ENCODE measurements at regions not wholly inside any gene's neighbourhood (a gene's known extent, or its start where the extent isn't known, plus 50 kb on each side); places are given as distances from the start of the nearest gene placed in this dataset.

- DNase-seq, result no peak
- Mint-ChIP-seq H3K27me3 (no peaks in the 10 kb centered on the region), H3K9me3 (peaks cover 8% of the 10 kb centered on the region), H3K27ac (no peak overlapping the region), H3K4me1 (peaks cover 50% of the 10 kb centered on the region), H3K4me3 (no peak overlapping the region), H3K36me3 (ENCODE audit: low read depth) (no peaks in the 10 kb centered on the region)
- intact Hi-C loops (cut with micrococcal nuclease), result no loop called here
Observed at GRCh38 chr1:59012378-59012777, 228.5 kb upstream of the JUN start.

GRCh38 chr1:59013276-59013927 is 229.6 kb upstream of the JUN start:
- Mint-ChIP-seq H3K27ac (peak overlapping the region; percentile 47), H3K4me1 (peaks cover 44% of the 10 kb centered on the region), H3K9me3 (peaks cover 8% of the 10 kb centered on the region), H3K4me3 (peak overlapping the region; percentile 29), H3K36me3 (ENCODE audit: low read depth) (no peaks in the 10 kb centered on the region), H3K27me3 (no peaks in the 10 kb centered on the region)
- no peak for DNase-seq
- intact Hi-C loops (cut with micrococcal nuclease), result no loop called here

DNA sequence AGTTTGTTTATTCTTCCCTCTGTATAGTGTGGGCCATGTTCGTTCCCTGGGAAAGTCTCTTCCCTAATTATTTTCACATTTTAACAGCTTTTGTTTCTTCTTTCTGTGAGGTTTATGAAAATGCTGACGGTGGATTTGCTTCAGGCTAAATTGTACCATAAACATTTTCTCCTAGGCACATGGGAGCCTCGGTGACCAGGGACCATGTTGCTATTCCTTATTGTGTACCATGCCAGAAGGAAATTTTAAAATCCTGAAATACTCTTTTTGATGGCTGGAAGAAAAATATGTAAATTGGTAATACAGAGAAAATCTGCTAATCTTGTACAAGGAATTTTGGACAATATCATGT is 230.1 kb upstream of the JUN start:
- no peak for DNase-seq
- intact Hi-C loops (cut with micrococcal nuclease), result no loop called here
- Mint-ChIP-seq H3K36me3 (ENCODE audit: low read depth) (peaks cover 2% of the 10 kb centered on the region), H3K4me1 (peaks cover 45% of the 10 kb centered on the region), H3K4me3 (no peak overlapping the region), H3K9me3 (peaks cover 8% of the 10 kb centered on the region), H3K27me3 (no peaks in the 10 kb centered on the region), H3K27ac (no peak overlapping the region)

DNA sequence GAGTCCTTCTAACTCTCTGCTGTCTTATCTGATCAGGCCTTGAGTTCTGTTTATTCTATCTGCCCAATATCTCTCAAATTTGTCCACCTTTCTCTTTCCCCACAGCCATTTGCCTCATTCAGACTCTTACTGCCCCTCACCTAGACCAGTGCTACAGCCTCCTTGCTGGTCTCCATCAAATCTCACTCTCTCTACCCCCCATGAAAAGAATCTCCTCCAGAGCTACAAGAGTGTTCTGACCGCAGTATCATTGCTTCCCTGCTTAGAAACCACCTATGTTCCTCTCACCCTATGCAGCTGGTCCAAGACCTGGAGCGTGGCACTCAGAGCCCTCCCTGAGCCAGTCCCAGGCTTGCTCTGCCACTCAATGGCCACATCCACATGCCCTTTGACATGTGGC is 231.0 kb upstream of the JUN start:
- intact Hi-C loops (cut with micrococcal nuclease), result no loop called here
- no peak for DNase-seq
- H3K4me1 Mint-ChIP-seq, result peaks cover 53% of the 10 kb centered on the region
- peaks cover 10% of the 10 kb centered on the region for H3K9me3 Mint-ChIP-seq
- peak overlapping the region; percentile 20 for H3K27ac Mint-ChIP-seq
- H3K36me3 Mint-ChIP-seq (ENCODE audit: low read depth), result peaks cover 3% of the 10 kb centered on the region
- H3K27me3 Mint-ChIP-seq, result no peaks in the 10 kb centered on the region
- no peak overlapping the region for H3K4me3 Mint-ChIP-seq

- intact Hi-C loops (cut with micrococcal nuclease), result no loop called here
- no peak overlapping the region for H3K27ac Mint-ChIP-seq
- no peak overlapping the region for H3K4me3 Mint-ChIP-seq
- DNase-seq, result no peak
- H3K27me3 Mint-ChIP-seq, result no peaks in the 10 kb centered on the region
- peaks cover 12% of the 10 kb centered on the region for H3K9me3 Mint-ChIP-seq
- H3K4me1 Mint-ChIP-seq, result peaks cover 62% of the 10 kb centered on the region
- peaks cover 5% of the 10 kb centered on the region for H3K36me3 Mint-ChIP-seq (ENCODE audit: low read depth)
Observed at GRCh38 chr1:59015708-59016107, 231.9 kb upstream of the JUN start.

GRCh38 chr1:59016390-59016789 is 232.5 kb upstream of the JUN start:
- intact Hi-C loops (cut with micrococcal nuclease), result no loop called here

GRCh38 chr1:59017501-59018231 is 233.8 kb upstream of the JUN start:
- H3K4me3 Mint-ChIP-seq, result no peak overlapping the region
- H3K27ac Mint-ChIP-seq, result no peak overlapping the region
- no peak for DNase-seq
- peaks cover 10% of the 10 kb centered on the region for H3K36me3 Mint-ChIP-seq (ENCODE audit: low read depth)
- H3K4me1 Mint-ChIP-seq, result peaks cover 59% of the 10 kb centered on the region
- intact Hi-C loops (cut with micrococcal nuclease), result no loop called here
- H3K27me3 Mint-ChIP-seq, result no peaks in the 10 kb centered on the region
- peaks cover 7% of the 10 kb centered on the region for H3K9me3 Mint-ChIP-seq

More at GRCh38 chr1:59016390-59016789, 232.5 kb upstream of the JUN start:
- Mint-ChIP-seq H3K36me3 (ENCODE audit: low read depth) (peaks cover 5% of the 10 kb centered on the region), H3K4me3 (no peak overlapping the region), H3K9me3 (peaks cover 7% of the 10 kb centered on the region), H3K4me1 (peaks cover 63% of the 10 kb centered on the region), H3K27me3 (no peaks in the 10 kb centered on the region), H3K27ac (no peak overlapping the region)
- no peak for DNase-seq

DNA sequence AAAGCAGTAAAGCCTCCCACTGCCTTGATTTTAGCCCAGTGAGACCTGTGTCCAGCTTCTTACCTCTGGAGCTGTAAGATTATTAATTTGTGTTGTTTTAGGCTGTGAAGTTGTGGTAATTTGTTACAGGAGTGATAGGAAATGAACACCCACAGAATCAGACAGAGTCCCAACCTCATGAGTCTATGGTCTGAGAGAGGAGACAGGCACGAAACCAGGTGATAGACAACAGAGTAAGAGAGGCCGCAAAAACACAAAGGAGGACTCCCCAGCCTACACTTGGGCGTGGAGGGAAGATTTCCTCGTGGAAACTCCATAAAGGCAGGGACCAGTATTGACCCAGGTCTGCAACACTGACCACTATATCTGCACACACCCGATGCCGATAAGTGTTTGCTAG is 234.6 kb upstream of the JUN start:
- Mint-ChIP-seq H3K9me3 (peaks cover 7% of the 10 kb centered on the region), H3K4me3 (peak overlapping the region; percentile 24), H3K36me3 (ENCODE audit: low read depth) (peaks cover 10% of the 10 kb centered on the region), H3K27me3 (no peaks in the 10 kb centered on the region), H3K4me1 (peaks cover 59% of the 10 kb centered on the region), H3K27ac (peak overlapping the region; percentile 60)
- no peak for DNase-seq
- intact Hi-C loops (cut with micrococcal nuclease), result no loop called here

GRCh38 chr1:59018860-59019259 is 235.0 kb upstream of the JUN start:
- intact Hi-C loops (cut with micrococcal nuclease), result no loop called here
- Mint-ChIP-seq H3K4me1 (peaks cover 56% of the 10 kb centered on the region), H3K36me3 (ENCODE audit: low read depth) (peaks cover 10% of the 10 kb centered on the region), H3K9me3 (peaks cover 7% of the 10 kb centered on the region), H3K27ac (peak overlapping the region; percentile 60), H3K4me3 (peak overlapping the region; percentile 24), H3K27me3 (no peaks in the 10 kb centered on the region)
- no peak for DNase-seq

DNA sequence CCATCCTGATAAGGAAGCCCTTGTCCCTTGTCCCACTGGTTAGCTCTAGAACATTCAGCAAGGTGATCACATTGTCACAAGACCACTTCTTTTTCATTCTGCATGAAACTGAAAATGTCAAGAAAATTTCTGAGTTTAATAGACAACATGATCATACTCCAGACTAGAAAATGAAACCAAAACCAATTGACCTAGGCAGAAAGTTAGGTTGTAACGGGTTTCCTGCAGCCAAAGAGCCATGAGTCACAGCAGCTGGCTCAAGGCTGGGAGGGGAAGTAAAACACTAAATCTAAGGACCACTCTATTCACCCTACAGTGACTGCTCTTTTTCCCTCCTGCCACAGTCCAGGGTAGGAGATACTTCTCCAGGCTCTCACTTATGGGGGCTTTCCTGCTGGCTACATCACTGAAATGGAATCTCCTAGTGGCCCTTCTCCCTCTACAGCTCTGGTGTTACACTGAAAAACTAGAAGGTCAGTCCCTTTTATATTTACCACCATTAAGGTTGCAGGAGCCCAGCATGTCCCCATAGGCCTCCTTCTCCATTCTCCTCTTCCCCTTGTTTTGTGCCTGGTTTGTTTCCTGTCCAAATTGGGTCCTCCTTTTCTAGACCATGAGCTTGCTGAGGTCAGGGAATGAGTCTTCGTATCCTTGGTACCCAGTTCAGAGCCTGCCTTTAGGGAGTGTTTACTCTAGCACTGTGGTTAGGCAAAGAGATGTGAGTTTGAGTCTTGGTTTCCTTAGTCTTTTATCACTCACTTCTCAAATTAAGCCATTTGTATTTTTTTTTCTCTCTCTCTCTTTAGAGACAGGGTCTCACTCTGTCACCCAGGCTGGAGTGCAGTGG is 236.5 kb upstream of the JUN start:
- H3K27me3 Mint-ChIP-seq, result no peaks in the 10 kb centered on the region
- H3K9me3 Mint-ChIP-seq, result peaks cover 4% of the 10 kb centered on the region
- H3K4me3 Mint-ChIP-seq, result peak overlapping the region; percentile 82
- peaks cover 10% of the 10 kb centered on the region for H3K36me3 Mint-ChIP-seq (ENCODE audit: low read depth)
- intact Hi-C loops (cut with micrococcal nuclease), result loop anchor here (2.0 to 5.0 kb wide), 2 partner anchors 52 to 163 kb away; no protein-coding TSS in a partner anchor
- DNase-seq, result peak; percentile 87
- H3K4me1 Mint-ChIP-seq, result peaks cover 51% of the 10 kb centered on the region
- H3K27ac Mint-ChIP-seq, result peak overlapping the region; percentile 95

- DNase-seq, result no peak
- intact Hi-C loops (cut with micrococcal nuclease), result loop anchor here (5.0 kb wide), 1 partner anchor 165 kb away; no protein-coding TSS in a partner anchor
- Mint-ChIP-seq H3K4me1 (peaks cover 59% of the 10 kb centered on the region), H3K4me3 (no peak overlapping the region), H3K9me3 (peaks cover 10% of the 10 kb centered on the region), H3K27ac (peak overlapping the region; percentile 16), H3K27me3 (no peaks in the 10 kb centered on the region), H3K36me3 (ENCODE audit: low read depth) (peaks cover 15% of the 10 kb centered on the region)
Observed at GRCh38 chr1:59022199-59022598, 238.4 kb upstream of the JUN start.

GRCh38 chr1:59022799-59023198 is 239.0 kb upstream of the JUN start:
- Mint-ChIP-seq H3K4me1 (peaks cover 60% of the 10 kb centered on the region), H3K27ac (no peak overlapping the region), H3K27me3 (no peaks in the 10 kb centered on the region), H3K9me3 (peaks cover 10% of the 10 kb centered on the region), H3K36me3 (ENCODE audit: low read depth) (peaks cover 15% of the 10 kb centered on the region), H3K4me3 (no peak overlapping the region)
- no peak for DNase-seq
- intact Hi-C loops (cut with micrococcal nuclease), result loop anchor here (5.0 kb wide), 1 partner anchor 165 kb away; no protein-coding TSS in a partner anchor

DNA sequence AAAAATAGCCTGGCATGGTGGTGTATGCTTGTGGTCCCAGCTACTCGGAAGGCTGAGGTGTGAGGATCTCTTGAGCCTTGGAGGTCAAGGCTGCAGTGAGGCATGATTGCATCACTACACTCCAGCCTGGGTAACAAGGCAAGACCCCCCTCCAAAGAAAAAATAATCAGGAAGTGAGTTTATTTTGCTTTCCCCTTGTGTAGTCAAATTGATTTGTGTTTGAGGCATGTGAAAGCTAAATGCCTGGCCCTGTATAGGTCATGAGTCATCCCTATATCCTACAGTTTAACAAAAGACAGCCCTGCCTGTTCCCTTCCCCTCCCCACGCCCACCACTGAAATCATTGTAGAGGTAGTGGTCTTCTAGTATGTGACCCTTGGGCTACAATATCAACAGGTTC is 241.4 kb upstream of the JUN start:
- peaks cover 10% of the 10 kb centered on the region for H3K36me3 Mint-ChIP-seq (ENCODE audit: low read depth)
- intact Hi-C loops (cut with micrococcal nuclease), result loop anchor here (5.0 kb wide), 1 partner anchor 103 kb away; no protein-coding TSS in a partner anchor
- peaks cover 6% of the 10 kb centered on the region for H3K9me3 Mint-ChIP-seq
- no peak overlapping the region for H3K27ac Mint-ChIP-seq
- no peak for DNase-seq
- H3K4me3 Mint-ChIP-seq, result peak overlapping the region; percentile 21
- no peaks in the 10 kb centered on the region for H3K27me3 Mint-ChIP-seq
- peaks cover 42% of the 10 kb centered on the region for H3K4me1 Mint-ChIP-seq
